ENCODE measurements at regions not wholly inside any gene's neighbourhood (a gene's known extent, or its start where the extent isn't known, plus 50 kb on each side); places are given as distances from the start of the nearest gene placed in this dataset.
A peak's percentile ranks its signal among the peaks of the same experiment; 100 is the strongest.

DNA sequence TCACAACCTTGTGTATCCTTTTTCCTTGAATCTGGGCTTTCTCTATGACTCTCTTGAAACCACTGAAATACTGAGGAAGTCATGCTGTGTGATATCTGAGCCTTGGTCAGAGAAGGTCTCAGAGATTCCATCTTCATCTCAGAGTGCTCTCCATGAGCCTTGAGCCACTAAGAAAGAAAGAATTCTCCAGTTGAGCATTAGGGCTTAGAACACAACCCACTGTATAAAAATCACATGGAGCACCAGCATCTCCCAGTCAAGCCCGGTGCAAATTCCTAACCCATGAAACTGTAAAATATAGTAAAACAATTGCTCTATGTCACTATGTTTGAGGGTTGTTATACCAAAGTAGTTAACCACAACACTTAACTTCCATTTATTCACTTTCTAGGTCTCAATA, 181.4 kb downstream of the MOXD1 start:
- Histone ChIP-seq H3K9me3 (peaks cover 0 to 5% (median 0%) of the 10 kb centered on the region in 3 donors), H3K27ac (no peak overlapping the region), H3K4me3 (no peak overlapping the region), H3K27me3 (no peaks in the 10 kb centered on the region), H3K36me3 (no peaks in the 10 kb centered on the region), H3K4me1 (peaks cover 0 to 4% (median 0%) of the 10 kb centered on the region in 3 donors)
- ATAC-seq, result no peak
- TF ChIP-seq, protein P1, sequence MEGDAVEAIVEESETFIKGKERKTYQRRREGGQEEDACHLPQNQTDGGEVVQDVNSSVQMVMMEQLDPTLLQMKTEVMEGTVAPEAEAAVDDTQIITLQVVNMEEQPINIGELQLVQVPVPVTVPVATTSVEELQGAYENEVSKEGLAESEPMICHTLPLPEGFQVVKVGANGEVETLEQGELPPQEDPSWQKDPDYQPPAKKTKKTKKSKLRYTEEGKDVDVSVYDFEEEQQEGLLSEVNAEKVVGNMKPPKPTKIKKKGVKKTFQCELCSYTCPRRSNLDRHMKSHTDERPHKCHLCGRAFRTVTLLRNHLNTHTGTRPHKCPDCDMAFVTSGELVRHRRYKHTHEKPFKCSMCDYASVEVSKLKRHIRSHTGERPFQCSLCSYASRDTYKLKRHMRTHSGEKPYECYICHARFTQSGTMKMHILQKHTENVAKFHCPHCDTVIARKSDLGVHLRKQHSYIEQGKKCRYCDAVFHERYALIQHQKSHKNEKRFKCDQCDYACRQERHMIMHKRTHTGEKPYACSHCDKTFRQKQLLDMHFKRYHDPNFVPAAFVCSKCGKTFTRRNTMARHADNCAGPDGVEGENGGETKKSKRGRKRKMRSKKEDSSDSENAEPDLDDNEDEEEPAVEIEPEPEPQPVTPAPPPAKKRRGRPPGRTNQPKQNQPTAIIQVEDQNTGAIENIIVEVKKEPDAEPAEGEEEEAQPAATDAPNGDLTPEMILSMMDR (IDR thresholded peaks at IDR 0.05), result no peak
- TF ChIP-seq POLR2A (IDR thresholded peaks at IDR 0.05) (no peak), POLR2AphosphoS5 (IDR thresholded peaks at IDR 0.05) (no peak), EP300 (IDR thresholded peaks at IDR 0.05) (no peak)
- WGBS, 2 donors (ENCODE audit: low coverage in 1 of 2), result 90 to 100% methylated on average over 1 of the region's 1 CpG

DNA sequence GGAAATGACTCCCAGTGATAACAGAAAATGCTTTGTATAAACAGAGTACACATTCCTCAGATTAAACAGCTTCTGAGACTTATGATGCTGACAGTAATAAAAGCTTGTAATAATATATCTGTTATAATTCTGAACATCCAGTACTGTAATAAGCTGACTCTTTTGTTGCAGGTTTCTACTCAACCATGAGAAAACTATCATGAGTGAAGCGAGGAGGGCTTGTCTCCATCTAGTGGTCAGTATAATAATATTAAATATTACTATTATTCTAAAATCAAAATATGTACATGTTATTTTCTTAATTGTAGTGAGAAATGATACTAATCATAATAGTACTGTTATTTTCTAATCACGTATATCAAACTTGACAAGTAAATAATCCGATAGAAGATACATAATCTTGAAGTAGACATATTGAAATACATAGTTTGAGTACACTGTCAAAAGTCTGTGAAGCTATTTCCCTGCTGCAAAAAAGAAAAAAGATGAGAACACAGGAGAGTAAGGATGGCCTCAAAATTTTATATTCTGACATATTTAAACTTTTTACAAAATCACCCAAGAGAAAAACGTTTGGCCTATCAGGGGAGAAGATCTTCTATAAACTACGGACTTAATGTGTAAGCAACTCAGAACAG, 183.1 kb downstream of the MOXD1 start:
- 22 to 51% methylated on average over 5 of the region's 5 CpGs for WGBS, 2 donors (ENCODE audit: low coverage in 1 of 2)
- H3K4me3 ChIP-seq, result no peak overlapping the region
- no peak for TF ChIP-seq EP300 (IDR thresholded peaks at IDR 0.05)
- TF ChIP-seq, protein P1 (IDR thresholded peaks at IDR 0.05), result peak; percentile 41 to 65 (median 46)
- H3K9me3 ChIP-seq, result no peaks in the 10 kb centered on the region
- H3K27ac ChIP-seq, result no peak overlapping the region
- no peaks in the 10 kb centered on the region for H3K27me3 ChIP-seq
- peaks cover 0 to 4% (median 0%) of the 10 kb centered on the region in 3 donors for H3K4me1 ChIP-seq
- H3K36me3 ChIP-seq, result no peaks in the 10 kb centered on the region
- ATAC-seq, result no peak

DNA sequence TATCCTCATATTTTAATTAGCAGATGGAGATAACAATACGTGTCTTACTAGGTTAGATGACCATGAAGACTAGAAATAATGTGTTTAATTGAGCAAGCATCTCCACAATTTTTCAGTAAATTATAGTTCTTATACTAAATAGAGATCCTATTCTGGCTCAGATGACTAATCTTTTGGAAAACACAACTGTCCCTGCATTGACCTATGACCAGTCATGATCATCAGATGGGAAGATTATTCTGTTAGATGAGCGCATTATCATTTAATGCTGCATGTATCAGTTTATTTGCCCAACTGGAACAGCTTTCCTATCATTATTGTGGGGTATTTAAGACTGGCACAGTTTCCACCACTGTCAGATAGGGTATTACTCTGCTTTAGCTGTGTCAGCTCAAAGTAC, 185.5 kb downstream of the MOXD1 start:
- 85 to 89% methylated on average over 2 of the region's 2 CpGs for WGBS, 2 donors (ENCODE audit: low coverage in 1 of 2)
- H3K27ac ChIP-seq, result no peak overlapping the region
- ATAC-seq, result no peak
- H3K4me1 ChIP-seq, result peaks cover 0 to 4% (median 0%) of the 10 kb centered on the region in 3 donors
- no peaks in the 10 kb centered on the region for H3K27me3 ChIP-seq
- H3K9me3 ChIP-seq, result no peaks in the 10 kb centered on the region
- TF ChIP-seq EP300 (IDR thresholded peaks at IDR 0.05) (no peak), POLR2A (IDR thresholded peaks at IDR 0.05) (no peak), POLR2AphosphoS5 (IDR thresholded peaks at IDR 0.05) (no peak)
- TF ChIP-seq, protein P1 (IDR thresholded peaks at IDR 0.05), result no peak
- H3K4me3 ChIP-seq, result no peak overlapping the region
- H3K36me3 ChIP-seq, result no peaks in the 10 kb centered on the region

DNA sequence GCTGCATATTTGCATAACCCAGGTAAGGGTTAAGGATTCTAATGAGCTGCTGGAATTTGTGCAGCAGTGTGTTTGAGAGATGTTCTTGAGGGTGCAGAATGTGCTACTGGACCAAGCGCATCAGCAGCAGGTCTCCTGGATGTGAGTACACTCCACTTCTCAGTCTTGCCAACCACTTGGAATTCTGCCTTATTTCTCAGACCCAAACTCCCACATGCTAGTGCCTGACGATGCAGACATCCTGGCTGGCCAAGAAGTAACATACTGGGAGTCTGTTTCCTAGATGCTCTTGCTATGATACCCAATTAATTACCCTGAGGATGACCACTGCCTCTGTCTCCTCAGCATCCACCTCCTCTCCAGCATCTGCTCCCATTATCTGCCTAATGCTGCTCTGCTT, 186.6 kb downstream of the MOXD1 start:
- WGBS, 2 donors (ENCODE audit: low coverage in 1 of 2), result 58 to 71% methylated on average over 2 of the region's 2 CpGs
- H3K27ac ChIP-seq, result no peak overlapping the region
- no peak overlapping the region for H3K4me3 ChIP-seq
- TF ChIP-seq, protein P1 (IDR thresholded peaks at IDR 0.05), result no peak
- TF ChIP-seq EP300 (IDR thresholded peaks at IDR 0.05) (no peak), POLR2AphosphoS5 (IDR thresholded peaks at IDR 0.05) (no peak), POLR2A (IDR thresholded peaks at IDR 0.05) (no peak)
- no peaks in the 10 kb centered on the region for H3K9me3 ChIP-seq
- ATAC-seq, result no peak
- H3K27me3 ChIP-seq, result no peaks in the 10 kb centered on the region
- H3K36me3 ChIP-seq, result no peaks in the 10 kb centered on the region
- H3K4me1 ChIP-seq, result peaks cover 0 to 4% (median 0%) of the 10 kb centered on the region in 3 donors

DNA sequence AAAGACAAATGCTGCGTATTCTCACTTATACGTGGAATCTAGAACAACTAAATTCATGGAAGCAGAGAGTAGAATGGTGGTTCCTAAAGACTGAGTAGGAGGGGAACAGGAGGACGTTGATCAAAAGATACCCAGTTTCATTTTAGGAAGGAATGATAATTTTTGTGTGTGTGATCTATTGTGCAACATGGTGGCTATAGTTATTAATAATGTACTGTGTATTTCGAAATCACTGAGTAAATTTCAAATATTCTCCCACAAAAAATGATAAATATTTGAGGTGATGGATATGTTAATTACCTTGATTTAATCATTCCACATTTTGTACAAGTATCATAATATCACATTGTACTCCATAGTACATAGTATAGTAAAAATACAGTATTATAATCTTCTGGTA, 187.5 kb downstream of the MOXD1 start:
- Histone ChIP-seq H3K4me1 (peaks cover 0 to 4% (median 0%) of the 10 kb centered on the region in 3 donors), H3K27ac (no peak overlapping the region), H3K27me3 (no peaks in the 10 kb centered on the region), H3K4me3 (no peak overlapping the region), H3K9me3 (no peaks in the 10 kb centered on the region), H3K36me3 (no peaks in the 10 kb centered on the region)
- ATAC-seq, result no peak
- no peak for TF ChIP-seq POLR2A (IDR thresholded peaks at IDR 0.05)
- TF ChIP-seq EP300 (IDR thresholded peaks at IDR 0.05), result no peak
- TF ChIP-seq, protein P1 (IDR thresholded peaks at IDR 0.05), result no peak
- no peak for TF ChIP-seq POLR2AphosphoS5 (IDR thresholded peaks at IDR 0.05)
- WGBS, 2 donors (ENCODE audit: low coverage in 1 of 2), result 57 to 89% methylated on average over 4 of the region's 4 CpGs

All from gastroesophageal sphincter (tissue), 4 donors.